Colonic mucosa (tissue), 4 donors: ENCODE measurements at regions not wholly inside any gene's neighbourhood (a gene's known extent, or its start where the extent isn't known, plus 50 kb on each side); places are given as distances from the start of the nearest gene placed in this dataset.
"Not testable (repeated sequence)": the region's sequence is repeated elsewhere in the genome, so short reads cannot be mapped to it uniquely, and the experiment has no call there.

ENCODE experiments used
- DNase-seq: peaks from one replicate; pipeline ENCODE4 v3.0.0-alpha.2; 2020
- H3K27ac ChIP-seq: fragments of 200-600 bp; one replicate; pipeline ENCODE4 v1.8.0; 2021
- H3K27me3 ChIP-seq: fragments of 200-600 bp; one replicate; pipeline ENCODE4 v1.8.0; 2021
- H3K36me3 ChIP-seq: fragments of 200-600 bp; one replicate; pipeline ENCODE4 v1.8.0; 2021
- H3K4me1 ChIP-seq: fragments of 200-600 bp; one replicate; pipeline ENCODE4 v1.8.0; 2021; ENCODE audit warnings: mild to moderate bottlenecking
- H3K4me3 ChIP-seq: fragments of 200-600 bp; one replicate; pipeline ENCODE4 v1.8.0; 2021
- H3K9ac ChIP-seq, 2 donors: one replicate each; pipeline ENCODE4 v1.7.0; 2013; ENCODE audit warnings: control low read depth in 2 of 2, low read depth in 2 of 2, low read length in 2 of 2
- H3K9me3 ChIP-seq: fragments of 200-600 bp; one replicate; pipeline ENCODE4 v1.8.0; 2021
- CTCF ChIP-seq: fragments of 200-600 bp; IDR thresholded peaks from one replicate; pipeline ENCODE4 v1.8.0; 2022; ENCODE audit warnings: antibody characterized with exemption, mild to moderate bottlenecking
- intact Hi-C: fragments of 100-400 bp; cut with DNase I; formaldehyde crosslinking; loops from one replicate; pipeline ENCODE4 v1.14.1; 2022
- donor health status: healthy.
- donor health status: DM: no; HTN: no; CAD: no.
- donor health status: DM: no; HTN: no; CAD: no.

DNA sequence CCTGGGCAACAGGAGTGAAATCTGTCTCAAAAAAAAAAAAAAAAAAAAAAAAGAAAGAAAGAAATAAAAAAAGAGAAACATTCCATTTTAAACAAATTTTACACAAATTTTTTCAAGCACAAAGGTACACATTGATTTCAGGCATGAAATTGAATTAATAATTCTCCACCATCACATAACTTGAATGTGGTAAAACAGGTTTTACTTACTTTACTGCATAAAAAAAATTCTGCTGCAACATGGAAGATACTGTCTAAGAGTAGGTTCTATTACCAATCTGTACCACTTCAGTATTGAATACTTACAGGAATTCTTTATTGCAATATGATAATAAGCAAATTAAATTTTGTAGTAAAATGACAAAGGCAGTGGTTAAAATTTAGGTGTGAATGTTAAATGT lies 271.6 kb upstream of the ARSJ start:
- Histone ChIP-seq H3K27ac (no peak overlapping the region), H3K36me3 (no peaks in the 10 kb centered on the region)

GRCh38 chr4:114252499-114252898 lies 273.1 kb upstream of the ARSJ start:
- intact Hi-C loops = no loop called here
- Histone ChIP-seq H3K9ac (no peak overlapping the region), H3K27me3 (no peaks in the 10 kb centered on the region), H3K27ac (no peak overlapping the region), H3K36me3 (no peaks in the 10 kb centered on the region), H3K4me3 (no peak overlapping the region), H3K4me1 (no peaks in the 10 kb centered on the region), H3K9me3 (no peaks in the 10 kb centered on the region)
- no peak for DNase-seq
- TF ChIP-seq CTCF = no peak

More for the DNA sequence above, 271.6 kb upstream of the ARSJ start:
- no peaks in the 10 kb centered on the region for H3K27me3 ChIP-seq
- H3K9ac ChIP-seq = no peak overlapping the region
- no peak for TF ChIP-seq CTCF
- no peaks in the 10 kb centered on the region for H3K4me1 ChIP-seq
- DNase-seq = no peak
- intact Hi-C loops = no loop called here
- no peaks in the 10 kb centered on the region for H3K9me3 ChIP-seq
- no peak overlapping the region for H3K4me3 ChIP-seq

- Histone ChIP-seq H3K27me3 (no peaks in the 10 kb centered on the region), H3K9me3 (no peaks in the 10 kb centered on the region), H3K4me3 (no peak overlapping the region), H3K9ac (no peak overlapping the region), H3K4me1 (no peaks in the 10 kb centered on the region), H3K27ac (no peak overlapping the region), H3K36me3 (no peaks in the 10 kb centered on the region)
- intact Hi-C loops = no loop called here
- TF ChIP-seq CTCF = no peak
- no peak for DNase-seq
Measured at GRCh38 chr4:114257501-114257900, 278.1 kb upstream of the ARSJ start.

DNA sequence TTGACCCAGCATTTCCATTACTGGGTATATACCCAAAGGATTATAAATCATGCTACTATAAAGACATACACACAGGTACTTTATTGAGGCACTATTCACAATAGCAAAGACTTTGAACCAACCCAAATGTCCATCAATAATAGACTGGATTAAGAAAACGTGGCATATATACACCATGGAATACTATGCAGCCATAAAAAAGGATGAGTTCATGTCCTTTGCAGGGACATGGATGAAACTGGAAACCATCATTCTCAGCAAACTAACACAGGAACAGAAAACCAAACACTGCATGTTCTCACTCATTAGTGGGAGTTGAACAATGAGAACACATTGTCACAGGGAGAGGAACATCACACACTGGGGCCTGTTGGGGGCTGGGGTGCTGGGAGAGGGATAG lies 283.0 kb upstream of the ARSJ start:
- H3K9me3 ChIP-seq, H3K27ac ChIP-seq, H3K36me3 ChIP-seq, H3K4me1 ChIP-seq, H3K27me3 ChIP-seq, DNase-seq, intact Hi-C loops, H3K4me3 ChIP-seq, H3K9ac ChIP-seq: not testable (repeated sequence)

DNA sequence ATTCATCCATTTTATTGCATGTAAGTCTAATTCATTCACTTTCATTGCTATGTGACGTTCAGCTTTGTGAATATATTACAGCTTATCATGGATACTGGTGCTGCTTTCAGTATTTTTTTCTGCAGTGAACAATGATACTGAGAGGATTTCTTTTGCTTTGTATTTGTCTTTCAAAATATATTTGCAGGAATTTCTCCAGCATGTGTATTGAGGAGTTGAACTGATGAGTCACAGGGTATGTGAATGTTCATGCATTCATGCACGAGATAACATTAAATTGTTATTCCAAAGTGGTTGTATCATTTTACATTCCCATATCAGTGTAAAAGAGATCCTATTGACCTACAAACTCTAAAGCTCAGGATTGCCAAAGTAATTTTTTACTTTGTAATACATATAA lies 283.8 kb upstream of the ARSJ start:
- no peaks in the 10 kb centered on the region for H3K4me1 ChIP-seq
- no peak overlapping the region for H3K27ac ChIP-seq
- no peaks in the 10 kb centered on the region for H3K9me3 ChIP-seq
- no peaks in the 10 kb centered on the region for H3K36me3 ChIP-seq
- no peak overlapping the region for H3K4me3 ChIP-seq
- no peak for TF ChIP-seq CTCF
- H3K27me3 ChIP-seq = no peaks in the 10 kb centered on the region
- intact Hi-C loops = no loop called here
- H3K9ac ChIP-seq = no peak overlapping the region
- no peak for DNase-seq

- H3K27ac ChIP-seq = no peak overlapping the region
- H3K36me3 ChIP-seq = no peaks in the 10 kb centered on the region
- no peaks in the 10 kb centered on the region for H3K27me3 ChIP-seq
- no peak overlapping the region for H3K4me3 ChIP-seq
- no peak for DNase-seq
- no peaks in the 10 kb centered on the region for H3K4me1 ChIP-seq
- TF ChIP-seq CTCF = no peak
- H3K9me3 ChIP-seq = no peaks in the 10 kb centered on the region
- no peak overlapping the region for H3K9ac ChIP-seq
- intact Hi-C loops = no loop called here
Measured at GRCh38 chr4:114264452-114264851, 285.0 kb upstream of the ARSJ start.
